SKM-1 (cell line): ENCODE measurements at regions not wholly inside any gene's neighbourhood (a gene's known extent, or its start where the extent isn't known, plus 50 kb on each side); places are given as distances from the start of the nearest gene placed in this dataset.

ENCODE experiments used
- DNase-seq: peaks from one replicate; lab custom pipeline; 2025; ENCODE audit not compliant: unreplicated experiment; lab: John Stamatoyannopoulos, UW

DNA sequence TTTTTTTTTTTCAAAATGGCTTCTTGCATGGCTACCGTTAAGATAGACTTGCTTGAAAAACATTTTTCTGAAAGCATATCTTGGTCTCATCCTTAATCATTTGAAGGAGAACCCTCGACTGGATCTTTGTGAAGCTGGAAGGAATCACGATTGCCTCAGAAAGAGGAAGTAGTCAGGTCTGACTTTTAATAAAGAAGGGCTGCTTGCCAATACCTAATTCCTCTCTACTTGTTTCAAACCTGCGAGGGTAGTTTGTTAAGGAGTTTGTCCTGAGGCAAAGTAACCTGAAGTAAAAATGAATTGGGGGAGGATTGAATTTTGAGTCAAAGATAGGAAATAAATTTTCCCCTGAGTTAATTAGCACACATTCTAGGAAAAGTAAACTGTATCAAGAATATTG, 288.1 kb upstream of the MAP3K7 start:
- DNase-seq, result no peak

- no peak for DNase-seq
These were observed 286.1 kb upstream of the MAP3K7 start for GRCh38 chr6:90872981-90873380.

- no peak for DNase-seq
These were observed 283.7 kb upstream of the MAP3K7 start for GRCh38 chr6:90870561-90870960.

GRCh38 chr6:90868656-90869055, 281.8 kb upstream of the MAP3K7 start:
- DNase-seq, result no peak

DNA sequence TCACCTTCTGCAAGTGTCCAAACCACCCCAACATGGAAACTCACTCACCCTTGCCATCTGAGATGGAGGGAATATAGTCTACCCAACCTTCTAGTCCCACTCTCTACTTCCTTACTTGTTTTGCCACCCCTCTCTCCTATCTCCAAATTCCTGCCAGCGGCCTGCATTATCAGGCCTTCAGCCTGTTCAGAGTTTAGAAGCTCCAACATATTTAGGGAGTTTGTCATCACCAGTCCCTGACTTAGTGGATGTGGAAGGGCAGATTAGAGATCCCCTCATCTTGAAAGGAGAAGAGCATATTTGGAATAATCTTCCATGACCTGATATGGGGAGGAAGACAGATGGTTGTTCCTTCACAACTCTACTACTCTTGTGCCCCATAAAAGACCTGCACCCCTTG, 281.4 kb upstream of the MAP3K7 start:
- no peak for DNase-seq

- DNase-seq, result no peak
These were observed 278.6 kb upstream of the MAP3K7 start for GRCh38 chr6:90865513-90865912.

DNA sequence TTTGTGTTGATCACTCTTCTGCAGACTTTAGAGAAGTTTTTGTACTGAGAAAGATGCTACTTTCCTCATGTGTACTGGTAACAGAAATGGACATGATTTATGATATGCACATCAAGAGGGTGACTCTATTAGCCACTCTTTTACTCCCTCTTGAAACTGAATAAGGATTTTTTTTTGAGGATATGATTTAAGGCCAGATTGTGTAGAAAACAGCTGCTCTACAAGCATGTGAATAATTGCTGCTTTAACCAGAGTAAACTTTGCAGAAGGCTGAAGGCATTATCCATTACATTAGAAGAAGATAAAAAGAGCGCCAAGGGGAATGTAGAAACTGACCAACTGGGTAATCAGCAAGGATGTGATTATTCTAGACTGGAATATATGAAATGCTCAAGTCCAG, 276.2 kb upstream of the MAP3K7 start:
- DNase-seq, result no peak

DNA sequence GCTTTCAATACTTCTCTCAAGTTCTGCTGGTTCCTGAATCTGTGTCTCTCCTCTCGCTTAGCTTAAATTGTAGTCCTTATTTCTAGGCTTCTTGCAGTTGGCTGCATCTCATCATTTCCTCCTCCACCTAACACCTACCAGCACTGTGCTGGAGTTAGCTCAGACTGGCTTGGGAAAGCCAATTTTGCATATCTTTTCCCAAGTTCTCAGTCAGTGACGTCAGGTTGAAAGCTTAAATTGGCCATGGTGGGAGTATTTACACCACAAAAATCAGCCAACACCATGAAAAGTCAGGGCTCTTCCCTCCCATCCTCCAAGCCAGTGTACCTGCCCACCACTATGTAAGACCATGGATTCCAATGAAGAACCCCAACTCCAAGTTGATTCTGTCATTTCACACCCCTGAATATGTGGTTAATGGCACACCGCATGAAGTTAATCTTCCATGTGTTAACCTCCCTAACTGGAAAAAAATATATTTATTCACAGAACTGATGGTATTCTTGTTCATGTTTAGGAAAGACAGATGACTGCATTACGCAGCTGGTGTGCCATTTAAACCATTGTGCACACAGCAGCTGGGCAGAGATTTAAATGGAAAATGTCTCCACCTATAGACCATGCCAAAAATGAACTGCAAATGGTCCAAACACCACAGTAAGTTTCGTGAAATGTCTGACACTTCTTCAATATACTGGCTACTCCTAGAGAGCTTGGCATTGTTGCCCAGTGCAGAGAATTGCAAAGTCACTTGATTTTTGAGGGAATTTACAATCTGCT, 274.1 kb upstream of the MAP3K7 start:
- no peak for DNase-seq

GRCh38 chr6:90859612-90860011, 272.7 kb upstream of the MAP3K7 start:
- DNase-seq, result no peak

- no peak for DNase-seq
These were observed 272.2 kb upstream of the MAP3K7 start for GRCh38 chr6:90859056-90859455.

DNA sequence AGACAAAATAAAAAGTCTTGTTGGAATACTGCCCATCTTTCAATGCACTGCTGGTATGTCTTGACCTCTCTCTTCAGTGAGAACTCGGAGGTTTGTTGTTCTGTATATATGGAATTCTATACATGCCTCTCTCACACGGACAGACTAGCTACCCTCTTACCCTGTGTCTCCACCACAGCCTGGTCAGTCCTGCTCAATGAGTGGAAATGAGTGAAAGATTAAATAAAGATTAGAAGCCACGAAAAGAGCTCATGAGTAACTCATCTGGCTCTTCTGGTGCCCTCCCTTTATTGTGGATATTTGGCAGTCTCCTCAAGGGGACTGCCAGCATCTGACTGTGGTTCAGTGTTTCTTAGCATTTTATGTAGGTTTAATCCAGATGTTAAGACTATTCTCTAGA, 262.8 kb upstream of the MAP3K7 start:
- no peak for DNase-seq

DNA sequence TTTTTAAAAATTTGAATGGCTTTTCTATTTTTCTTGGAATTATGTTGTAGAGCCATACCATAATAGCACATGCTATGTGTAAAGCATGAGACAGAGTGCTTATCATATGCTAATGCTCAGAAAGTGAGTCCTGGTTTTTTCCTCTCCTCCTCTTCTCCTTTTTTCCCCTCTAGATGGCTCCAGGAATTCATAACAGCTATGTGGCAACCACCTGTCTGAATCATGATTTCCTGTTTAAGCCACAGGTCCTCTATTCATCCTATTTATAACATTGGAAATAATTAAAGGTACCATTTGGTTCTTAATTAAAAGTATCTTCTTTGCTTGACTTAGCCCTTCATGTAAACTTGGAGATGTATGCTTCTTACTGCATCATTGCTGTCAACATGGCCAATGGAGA, 260.0 kb upstream of the MAP3K7 start:
- DNase-seq, result no peak

DNA sequence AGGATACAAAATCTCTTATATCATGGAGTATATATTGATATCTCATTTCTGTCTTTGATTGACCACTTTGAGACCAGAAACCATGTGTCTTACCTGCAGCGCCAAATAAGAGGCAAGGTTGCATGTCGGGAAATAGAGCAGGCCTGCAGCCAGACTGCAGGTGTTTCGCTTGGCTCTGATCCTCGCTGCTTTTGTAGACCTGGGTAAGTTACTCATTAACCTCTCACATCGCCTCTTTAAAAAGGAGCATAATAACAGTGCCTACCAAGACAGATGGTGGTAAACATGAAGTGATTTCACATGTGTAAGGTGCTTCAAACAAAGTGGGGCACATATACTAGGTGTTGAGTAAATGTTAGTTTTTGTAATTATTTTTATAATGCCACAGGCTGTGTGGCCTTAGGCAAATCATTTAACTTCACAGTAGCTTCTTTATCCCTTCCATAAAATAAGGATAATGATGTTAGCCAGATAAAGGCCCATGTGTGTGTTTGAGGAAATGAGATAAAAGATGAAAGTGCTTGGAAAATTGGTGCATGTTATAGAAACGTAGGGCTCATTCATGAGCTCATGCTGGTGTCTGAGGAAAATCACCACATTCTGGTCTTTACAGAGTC, 248.8 kb upstream of the MAP3K7 start:
- DNase-seq, result no peak

DNA sequence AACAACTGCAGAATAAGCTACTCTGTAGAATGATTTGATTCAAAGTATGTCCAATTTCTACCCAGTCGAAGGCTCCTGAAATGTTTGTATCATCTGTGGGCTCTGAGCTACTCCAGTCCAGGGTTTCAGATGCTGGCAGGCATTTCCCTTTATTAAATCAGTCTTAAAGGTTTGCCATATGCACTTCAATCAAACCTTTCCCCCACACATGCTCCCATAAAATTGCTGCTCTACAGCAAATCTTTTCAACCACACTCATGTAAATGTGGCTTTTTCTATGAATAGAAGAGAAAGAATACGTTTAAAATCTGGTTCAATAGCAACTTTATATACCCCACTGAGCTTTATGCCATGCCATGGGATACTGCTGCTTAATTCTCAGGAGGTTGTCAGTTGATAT, 242.4 kb upstream of the MAP3K7 start:
- no peak for DNase-seq

- DNase-seq, result no peak
These were observed 233.6 kb upstream of the MAP3K7 start for GRCh38 chr6:90820436-90820835.

GRCh38 chr6:90819483-90819882, 232.6 kb upstream of the MAP3K7 start:
- DNase-seq, result no peak

DNA sequence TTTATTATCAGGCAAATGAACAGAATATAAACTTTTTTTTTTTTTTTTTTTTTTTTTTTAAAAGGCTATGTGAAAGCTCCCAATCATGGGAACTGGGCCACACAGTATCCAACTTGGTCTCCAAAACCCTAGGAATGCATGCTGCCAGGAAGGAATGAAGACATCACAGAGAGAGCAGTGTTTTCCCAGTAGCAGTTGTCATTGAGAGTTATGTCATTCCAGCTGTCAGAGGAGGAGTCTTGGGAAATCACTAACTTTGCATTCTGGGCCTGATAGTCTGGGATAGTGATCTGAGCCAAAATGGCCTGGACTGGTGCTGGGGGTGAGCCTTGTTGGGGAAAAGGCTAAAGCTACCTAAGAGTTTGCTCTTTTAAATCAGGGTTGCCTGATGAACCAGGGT, 231.3 kb upstream of the MAP3K7 start:
- DNase-seq, result no peak

DNA sequence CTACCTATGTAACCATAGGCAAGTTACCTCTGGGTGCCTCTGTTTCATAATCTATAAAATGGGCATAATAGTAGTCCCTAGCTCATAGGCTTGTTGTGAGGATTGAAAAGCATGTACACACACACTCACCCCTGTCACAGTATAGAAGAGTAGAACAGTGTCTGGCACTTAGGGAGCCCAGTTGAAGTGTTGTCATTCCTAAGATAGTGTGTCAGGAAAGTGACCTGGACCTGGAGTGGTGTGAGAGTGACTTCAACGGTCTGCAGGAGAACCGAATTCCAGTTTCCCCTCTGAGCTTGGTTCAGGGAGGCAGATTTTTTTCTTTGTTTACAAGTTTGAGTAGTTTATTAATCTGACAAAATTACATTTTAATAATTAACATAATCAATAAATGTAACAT, 229.9 kb upstream of the MAP3K7 start:
- no peak for DNase-seq

DNA sequence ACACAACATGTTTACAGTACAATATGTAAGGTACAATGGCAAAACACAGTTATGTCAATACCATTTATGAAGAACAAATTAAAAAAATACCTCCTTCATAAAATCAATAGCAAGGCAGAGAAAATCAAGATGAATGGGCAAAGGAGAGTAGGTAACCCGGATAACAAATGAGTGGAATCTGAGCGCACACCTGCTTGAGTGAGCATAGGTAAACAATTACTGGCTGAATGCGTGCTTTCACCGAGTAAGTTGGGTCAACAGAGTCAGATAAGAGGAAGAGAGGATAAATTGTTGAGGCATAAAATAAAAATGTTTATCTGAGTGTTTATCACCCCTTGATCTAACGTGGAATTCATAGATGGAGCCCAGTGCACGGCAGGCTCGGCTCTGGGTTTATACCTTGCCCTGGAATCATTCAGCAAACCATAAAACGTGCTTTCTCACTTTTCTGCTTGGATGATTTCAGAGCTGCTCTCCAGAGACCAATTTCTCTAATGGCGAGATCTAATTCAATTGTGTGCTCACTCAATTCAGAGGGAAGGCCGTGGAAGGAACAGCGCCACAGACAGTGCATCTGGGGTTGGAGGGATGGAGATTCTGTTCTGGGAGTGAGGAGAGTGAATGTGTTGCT, 224.8 kb upstream of the MAP3K7 start:
- no peak for DNase-seq

DNA sequence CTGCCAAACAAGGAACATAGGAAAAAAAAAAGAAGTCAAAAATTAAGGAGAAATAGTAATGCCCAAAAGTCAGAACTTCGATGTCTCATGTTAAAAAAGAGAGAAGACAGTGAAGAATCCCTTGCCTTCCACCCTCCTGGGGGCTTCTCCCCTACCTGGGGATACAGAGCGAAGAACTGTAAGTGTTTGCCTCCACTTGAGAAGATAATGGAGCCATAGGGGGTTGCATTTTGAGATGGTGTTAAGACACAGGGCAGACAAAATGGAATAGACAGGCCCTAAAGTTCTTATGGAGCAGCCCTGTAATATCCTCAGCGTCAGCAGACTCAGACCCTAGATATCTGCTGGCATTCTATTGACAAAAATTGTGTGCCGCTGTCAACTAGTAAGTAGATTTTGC, 222.2 kb upstream of the MAP3K7 start:
- DNase-seq, result no peak

GRCh38 chr6:90807791-90808701, 221.2 kb upstream of the MAP3K7 start:
- no peak for DNase-seq
